Neuronal stem cell (in vitro differentiated cells): ENCODE measurements at regions not wholly inside any gene's neighbourhood (a gene's known extent, or its start where the extent isn't known, plus 50 kb on each side); places are given as distances from the start of the nearest gene placed in this dataset.
A peak's percentile ranks its signal among the peaks of the same experiment; 100 is the strongest.

Source experiments
- DNase-seq: peaks from one replicate; pipeline ENCODE4 v3.0.0-alpha.2; 2013; ENCODE audit warnings: low spot score
- H2AFZ ChIP-seq: one replicate; pipeline ENCODE4 v1.6.1; 2013; ENCODE audit warnings: mild to moderate bottlenecking, low read length, inconsistent platforms
- H2AK5ac ChIP-seq: 2 replicates; pipeline ENCODE4 v1.6.1; 2013; ENCODE audit warnings: low read depth, mild to moderate bottlenecking, inconsistent platforms, low read length, moderate library complexity, mixed read lengths
- H2BK120ac ChIP-seq: 2 replicates; pipeline ENCODE4 v1.6.1; 2013; ENCODE audit warnings: low read depth, mild to moderate bottlenecking, inconsistent platforms, low read length, moderate library complexity, mixed read lengths
- H2BK12ac ChIP-seq: one replicate; pipeline ENCODE4 v1.6.1; 2013; ENCODE audit warnings: low read length, inconsistent platforms
- H2BK15ac ChIP-seq: 2 replicates; pipeline ENCODE4 v1.6.1; 2013; ENCODE audit warnings: mild to moderate bottlenecking, low read length, inconsistent platforms, mixed read lengths
- H2BK5ac ChIP-seq: one replicate; pipeline ENCODE4 v1.6.1; 2013; ENCODE audit warnings: inconsistent platforms, mild to moderate bottlenecking, low read length, moderate library complexity
- H3K14ac ChIP-seq: one replicate; pipeline ENCODE4 v1.6.1; 2013; ENCODE audit warnings: low read length, inconsistent platforms
- H3K18ac ChIP-seq: 2 replicates; pipeline ENCODE4 v1.6.1; 2013; ENCODE audit warnings: low read length, inconsistent platforms
- H3K23ac ChIP-seq: 2 replicates; pipeline ENCODE4 v1.6.1; 2013; ENCODE audit warnings: low read depth, mild to moderate bottlenecking, mixed read lengths, low read length, inconsistent platforms; ENCODE audit not compliant: poor library complexity
- H3K27ac ChIP-seq: replicated peaks from 3 replicates; pipeline ENCODE4 v1.5.1; 2013; ENCODE audit warnings: low read length, inconsistent platforms
- H3K27me3 ChIP-seq, 3 experiments: 2 replicates each; pipeline ENCODE4 v1.6.1; 2013; ENCODE audit warnings: low read length in 3 of 3, mild to moderate bottlenecking in 2 of 3, inconsistent platforms in 1 of 3, low read depth in 1 of 3, mixed read lengths in 1 of 3, moderate library complexity in 1 of 3; ENCODE audit not compliant: control insufficient read depth in 3 of 3, insufficient read depth in 3 of 3
- H3K36me3 ChIP-seq, 2 donors: replicated peaks in 1 of 2; 2 replicates each; pipeline ENCODE4 v1.6.1; 2013; ENCODE audit warnings: low read length in 2 of 2; ENCODE audit not compliant: control insufficient read depth in 2 of 2, insufficient read depth in 2 of 2
- H3K4ac ChIP-seq: 2 replicates; pipeline ENCODE4 v1.6.1; 2013; ENCODE audit warnings: inconsistent platforms, mild to moderate bottlenecking, low read length, moderate library complexity
- H3K4me1 ChIP-seq, 2 donors: 1 replicate in 1 of 2; 2 replicates in 1 of 2; pipeline ENCODE4 v1.6.1; 2013; ENCODE audit warnings: low read length in 2 of 2, low read depth in 1 of 2; ENCODE audit not compliant: control insufficient read depth in 2 of 2, insufficient read depth in 1 of 2
- H3K4me2 ChIP-seq: one replicate; pipeline ENCODE4 v1.6.1; 2013; ENCODE audit warnings: mild to moderate bottlenecking, low read length, inconsistent platforms; ENCODE audit not compliant: insufficient read depth, poor library complexity, severe bottlenecking
- H3K4me3 ChIP-seq, 2 donors: 2 replicates each; pipeline ENCODE4 v1.5.1; 2013; ENCODE audit warnings: low read length in 2 of 2, mild to moderate bottlenecking in 2 of 2, inconsistent platforms in 1 of 2, moderate library complexity in 1 of 2
- H3K79me1 ChIP-seq: one replicate; pipeline ENCODE4 v1.6.1; 2013; ENCODE audit warnings: low read depth, mild to moderate bottlenecking, inconsistent platforms, low read length, moderate library complexity
- H3K9ac ChIP-seq: one replicate; pipeline ENCODE4 v1.6.1; 2013; ENCODE audit warnings: mild to moderate bottlenecking, low read depth, low read length, inconsistent platforms; ENCODE audit not compliant: poor library complexity
- H3K9me3 ChIP-seq, 2 donors: replicated peaks in 1 of 2; 2 replicates each; pipeline versions ENCODE3 to v1.6.1; 2013; ENCODE audit warnings: low read length in 2 of 2, mild to moderate bottlenecking in 2 of 2, inconsistent platforms in 1 of 2, low read depth in 1 of 2, mixed read lengths in 1 of 2, moderate library complexity in 1 of 2; ENCODE audit not compliant: control insufficient read depth in 2 of 2, insufficient read depth in 1 of 2
- H4K8ac ChIP-seq: one replicate; pipeline ENCODE4 v1.6.1; 2013; ENCODE audit warnings: low read depth, mild to moderate bottlenecking, inconsistent platforms, low read length, moderate library complexity
- H4K91ac ChIP-seq: one replicate; pipeline ENCODE4 v1.6.1; 2013; ENCODE audit warnings: low read length, low read depth, mild to moderate bottlenecking, inconsistent platforms; ENCODE audit not compliant: poor library complexity
- WGBS, 2 donors: extraction: QIAGEN DNeasy Blood & Tissue Kit; methylation state at CpG; one replicate each; pipeline ENCODE4 v1.1.7; 2013; ENCODE audit warnings: missing lambda C conversion rate in 2 of 2, mixed read lengths in 1 of 2; ENCODE audit not compliant: insufficient read length in 2 of 2, insufficient replicate concordance in 1 of 2; ENCODE audit errors: extremely low coverage in 2 of 2; 5-methylcytosine and 5-hydroxymethylcytosine counted together

DNA sequence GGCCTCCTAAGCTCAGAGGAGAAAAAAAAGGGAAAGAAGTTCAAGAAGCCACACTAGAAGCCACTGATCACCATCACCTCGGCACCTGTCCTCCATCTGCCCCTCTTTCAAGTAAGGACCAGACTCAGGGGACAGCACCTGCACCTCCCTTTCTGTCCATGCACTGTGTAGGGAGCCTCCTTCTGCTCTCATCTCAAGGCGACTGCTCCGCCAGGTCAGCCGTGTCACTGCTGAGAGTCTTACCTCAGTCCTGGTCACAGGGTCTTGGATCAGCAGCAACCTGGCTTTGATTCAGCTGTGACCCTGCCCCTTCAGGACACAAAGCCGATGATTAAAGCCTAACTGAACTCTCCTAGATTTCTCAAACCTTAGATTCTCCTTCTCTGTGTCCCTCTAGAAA, 101.5 kb downstream of the ZNF280B start:
- no peak overlapping the region for H4K8ac ChIP-seq
- H2AFZ ChIP-seq: no peak overlapping the region
- no peak overlapping the region for H3K18ac ChIP-seq

GRCh38 chr22:22408269-22408668, 100.3 kb downstream of the ZNF280B start:
- no CpG with 5 or more reads among the region's 3 CpGs for WGBS, 2 donors

More for the DNA sequence above, 101.5 kb downstream of the ZNF280B start:
- WGBS, 2 donors: no CpG with 5 or more reads among the region's 5 CpGs
- H3K4me1 ChIP-seq: no peaks in the 10 kb centered on the region
- H2BK15ac ChIP-seq: no peak overlapping the region
- no peaks in the 10 kb centered on the region for H3K9me3 ChIP-seq
- no peaks in the 10 kb centered on the region for H3K36me3 ChIP-seq
- no peak overlapping the region for H2BK12ac ChIP-seq
- H3K9ac ChIP-seq: no peak overlapping the region
- H3K14ac ChIP-seq: no peak overlapping the region
- no peak overlapping the region for H3K4me2 ChIP-seq
- H2AK5ac ChIP-seq: no peak overlapping the region
- DNase-seq: no peak
- H2BK120ac ChIP-seq: no peak overlapping the region
- H3K4me3 ChIP-seq: no peak overlapping the region
- no peak overlapping the region for H2BK5ac ChIP-seq
- H3K23ac ChIP-seq: no peak overlapping the region
- H4K91ac ChIP-seq: no peak overlapping the region
- H3K4ac ChIP-seq: no peak overlapping the region
- H3K27ac ChIP-seq: no peak overlapping the region
- H3K27me3 ChIP-seq: peaks cover 0 to 20% (median 0%) of the 10 kb centered on the region in 3 experiments
- no peaks in the 10 kb centered on the region for H3K79me1 ChIP-seq

GRCh38 chr22:22408731-22409696, 99.5 kb downstream of the ZNF280B start:
- H3K4me1 ChIP-seq: no peaks in the 10 kb centered on the region
- peak; percentile 21 for DNase-seq
- no peak overlapping the region for H4K8ac ChIP-seq
- H2BK15ac ChIP-seq: no peak overlapping the region
- H3K23ac ChIP-seq: peak overlapping the region; percentile 35
- H3K79me1 ChIP-seq: no peaks in the 10 kb centered on the region
- H2BK12ac ChIP-seq: no peak overlapping the region
- H3K14ac ChIP-seq: no peak overlapping the region
- H3K9ac ChIP-seq: peak overlapping the region; percentile 25
- H2BK120ac ChIP-seq: no peak overlapping the region
- H3K4me3 ChIP-seq: no peak overlapping the region
- no peak overlapping the region for H3K18ac ChIP-seq
- no peak overlapping the region for H3K27ac ChIP-seq
- WGBS, 2 donors: no CpG with 5 or more reads among the region's 14 CpGs
- H3K36me3 ChIP-seq: no peaks in the 10 kb centered on the region
- no peak overlapping the region for H2AK5ac ChIP-seq
- H3K4me2 ChIP-seq: no peak overlapping the region
- H4K91ac ChIP-seq: no peak overlapping the region
- H2AFZ ChIP-seq: no peak overlapping the region
- no peak overlapping the region for H2BK5ac ChIP-seq
- no peak overlapping the region for H3K4ac ChIP-seq
- peaks cover 0 to 20% (median 0%) of the 10 kb centered on the region in 3 experiments for H3K27me3 ChIP-seq
- H3K9me3 ChIP-seq: no peaks in the 10 kb centered on the region

More at GRCh38 chr22:22408269-22408668, 100.3 kb downstream of the ZNF280B start:
- no peak overlapping the region for H3K4me2 ChIP-seq
- H3K27ac ChIP-seq: no peak overlapping the region
- no peak overlapping the region for H2BK120ac ChIP-seq
- no peaks in the 10 kb centered on the region for H3K4me1 ChIP-seq
- H2BK5ac ChIP-seq: no peak overlapping the region
- H2AFZ ChIP-seq: no peak overlapping the region
- H3K79me1 ChIP-seq: no peaks in the 10 kb centered on the region
- no peak overlapping the region for H3K18ac ChIP-seq
- H4K91ac ChIP-seq: no peak overlapping the region
- H3K4me3 ChIP-seq: no peak overlapping the region
- no peak overlapping the region for H3K14ac ChIP-seq
- no peak overlapping the region for H4K8ac ChIP-seq
- peaks cover 0 to 20% (median 0%) of the 10 kb centered on the region in 3 experiments for H3K27me3 ChIP-seq
- H3K9ac ChIP-seq: no peak overlapping the region
- H3K23ac ChIP-seq: no peak overlapping the region
- no peak overlapping the region for H2BK12ac ChIP-seq
- DNase-seq: no peak
- no peaks in the 10 kb centered on the region for H3K9me3 ChIP-seq
- H3K36me3 ChIP-seq: no peaks in the 10 kb centered on the region
- H2AK5ac ChIP-seq: no peak overlapping the region
- no peak overlapping the region for H3K4ac ChIP-seq
- H2BK15ac ChIP-seq: no peak overlapping the region

- H3K9ac ChIP-seq: no peak overlapping the region
- H3K27me3 ChIP-seq: peaks cover 0 to 16% (median 0%) of the 10 kb centered on the region in 3 experiments
- no peaks in the 10 kb centered on the region for H3K4me1 ChIP-seq
- no peak overlapping the region for H3K4me3 ChIP-seq
- no peak overlapping the region for H2BK5ac ChIP-seq
- no peak overlapping the region for H3K27ac ChIP-seq
- H3K9me3 ChIP-seq: no peaks in the 10 kb centered on the region
- no peak overlapping the region for H2BK12ac ChIP-seq
- H4K8ac ChIP-seq: no peak overlapping the region
- no peak overlapping the region for H2BK15ac ChIP-seq
- WGBS, 2 donors: no CpG with 5 or more reads among the region's 5 CpGs
- no peak overlapping the region for H2BK120ac ChIP-seq
- no peaks in the 10 kb centered on the region for H3K79me1 ChIP-seq
- H3K14ac ChIP-seq: no peak overlapping the region
- no peak overlapping the region for H2AFZ ChIP-seq
- no peak overlapping the region for H2AK5ac ChIP-seq
- no peak overlapping the region for H3K4me2 ChIP-seq
- H3K4ac ChIP-seq: no peak overlapping the region
- no peak overlapping the region for H4K91ac ChIP-seq
- no peak for DNase-seq
- no peaks in the 10 kb centered on the region for H3K36me3 ChIP-seq
- no peak overlapping the region for H3K18ac ChIP-seq
- peak overlapping the region; percentile 60 for H3K23ac ChIP-seq
These were observed 98.4 kb downstream of the ZNF280B start for GRCh38 chr22:22410121-22410520.
